AG09309 (cell line): ENCODE measurements at regions not wholly inside any gene's neighbourhood (a gene's known extent, or its start where the extent isn't known, plus 50 kb on each side); places are given as distances from the start of the nearest gene placed in this dataset.
"Not testable (repeated sequence)": the region's sequence is repeated elsewhere in the genome, so short reads cannot be mapped to it uniquely, and the experiment has no call there.

Experiments
- DNase-seq: peaks from one replicate; pipeline ENCODE4 v3.0.0-alpha.2; 2010; ENCODE audit warnings: low read depth
- H3K4me3 ChIP-seq: 2 replicates; pipeline ENCODE4 v1.5.1; 2011; ENCODE audit warnings: mild to moderate bottlenecking, low read depth, low read length, moderate library complexity; ENCODE audit not compliant: control insufficient read depth
- CTCF ChIP-seq: IDR thresholded peaks from 2 replicates; pipeline ENCODE4 v1.5.1; 2011; ENCODE audit warnings: mild to moderate bottlenecking, low read depth, low read length, inconsistent platforms; ENCODE audit not compliant: insufficient read depth, control insufficient read depth; ENCODE audit errors: missing control alignments

GRCh38 chr6:9825526-9825925, 589.3 kb downstream of the TFAP2A start:
- no peak for TF ChIP-seq CTCF
- DNase-seq: no peak
- no peak overlapping the region for H3K4me3 ChIP-seq

- DNase-seq, H3K4me3 ChIP-seq: not testable (repeated sequence)
Measured at GRCh38 chr6:9810727-9811126, 604.1 kb downstream of the TFAP2A start.

GRCh38 chr6:9810286-9810685, 604.6 kb downstream of the TFAP2A start:
- TF ChIP-seq CTCF: no peak
- H3K4me3 ChIP-seq: no peak overlapping the region
- DNase-seq: no peak

- H3K4me3 ChIP-seq: no peak overlapping the region
- no peak for DNase-seq
- TF ChIP-seq CTCF: no peak
Measured at GRCh38 chr6:9806195-9806594, 608.7 kb downstream of the TFAP2A start.

- DNase-seq: no peak
- no peak for TF ChIP-seq CTCF
- H3K4me3 ChIP-seq: no peak overlapping the region
Measured at GRCh38 chr6:9801249-9801754, 613.6 kb downstream of the TFAP2A start.

- no peak overlapping the region for H3K4me3 ChIP-seq
- TF ChIP-seq CTCF: no peak
- no peak for DNase-seq
Measured at GRCh38 chr6:9799582-9799981, 615.3 kb downstream of the TFAP2A start.

GRCh38 chr6:9796827-9797226, 618.0 kb downstream of the TFAP2A start:
- DNase-seq: no peak
- no peak for TF ChIP-seq CTCF
- H3K4me3 ChIP-seq: no peak overlapping the region
